ENCODE measurements at regions not wholly inside any gene's neighbourhood (a gene's known extent, or its start where the extent isn't known, plus 50 kb on each side); places are given as distances from the start of the nearest gene placed in this dataset.
A peak's percentile ranks its signal among the peaks of the same experiment; 100 is the strongest.

DNA sequence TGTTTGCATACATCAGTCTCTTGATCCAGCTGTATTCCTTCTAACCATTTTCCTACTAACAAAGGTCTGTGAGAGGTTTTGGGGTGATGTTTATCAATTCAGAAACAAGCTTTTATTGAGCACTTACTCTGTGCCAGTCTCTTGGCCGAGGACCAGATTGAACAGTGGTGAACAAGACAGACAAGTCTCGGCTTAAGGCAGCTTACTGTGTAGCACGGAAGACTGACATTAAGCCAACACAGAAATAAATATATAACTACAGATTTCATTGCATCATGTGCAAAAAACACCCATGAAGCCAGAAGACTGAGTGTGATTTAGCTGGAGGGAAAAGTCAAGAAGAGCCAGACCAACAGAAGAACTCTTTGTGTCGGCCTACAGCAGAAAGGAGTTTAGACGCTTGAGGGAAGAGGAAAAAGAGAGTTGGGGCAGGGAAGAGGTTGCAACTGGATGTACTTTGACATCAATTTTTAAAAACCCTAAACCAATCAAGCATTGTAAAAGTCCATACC lies 549.6 kb upstream of the CITED2 start:
- no peak for DNase-seq

DNA sequence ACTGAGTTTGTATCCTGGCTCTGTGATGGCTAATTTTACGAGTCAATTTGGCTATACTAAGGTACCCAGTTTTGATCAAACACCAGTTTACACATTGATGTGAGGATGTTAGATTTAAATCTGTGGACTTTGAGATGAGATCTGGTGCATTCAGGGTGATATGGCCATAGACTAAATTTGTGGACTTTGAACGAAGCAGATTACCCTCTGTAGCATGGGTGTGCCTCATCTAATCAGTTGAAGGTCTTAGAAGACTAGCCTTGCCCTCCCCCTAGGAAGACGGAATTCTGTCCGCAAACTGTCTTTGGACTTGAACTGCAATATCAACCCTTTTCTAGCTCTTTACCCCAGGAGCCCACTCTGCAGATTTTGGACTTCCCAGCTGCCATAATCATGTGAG lies 547.8 kb upstream of the CITED2 start:
- no peak for DNase-seq

GRCh38 chr6:139920776-139921100 lies 546.3 kb upstream of the CITED2 start:
- no peak for DNase-seq

- no peak for DNase-seq
These were observed 545.8 kb upstream of the CITED2 start for GRCh38 chr6:139920027-139920775.

DNA sequence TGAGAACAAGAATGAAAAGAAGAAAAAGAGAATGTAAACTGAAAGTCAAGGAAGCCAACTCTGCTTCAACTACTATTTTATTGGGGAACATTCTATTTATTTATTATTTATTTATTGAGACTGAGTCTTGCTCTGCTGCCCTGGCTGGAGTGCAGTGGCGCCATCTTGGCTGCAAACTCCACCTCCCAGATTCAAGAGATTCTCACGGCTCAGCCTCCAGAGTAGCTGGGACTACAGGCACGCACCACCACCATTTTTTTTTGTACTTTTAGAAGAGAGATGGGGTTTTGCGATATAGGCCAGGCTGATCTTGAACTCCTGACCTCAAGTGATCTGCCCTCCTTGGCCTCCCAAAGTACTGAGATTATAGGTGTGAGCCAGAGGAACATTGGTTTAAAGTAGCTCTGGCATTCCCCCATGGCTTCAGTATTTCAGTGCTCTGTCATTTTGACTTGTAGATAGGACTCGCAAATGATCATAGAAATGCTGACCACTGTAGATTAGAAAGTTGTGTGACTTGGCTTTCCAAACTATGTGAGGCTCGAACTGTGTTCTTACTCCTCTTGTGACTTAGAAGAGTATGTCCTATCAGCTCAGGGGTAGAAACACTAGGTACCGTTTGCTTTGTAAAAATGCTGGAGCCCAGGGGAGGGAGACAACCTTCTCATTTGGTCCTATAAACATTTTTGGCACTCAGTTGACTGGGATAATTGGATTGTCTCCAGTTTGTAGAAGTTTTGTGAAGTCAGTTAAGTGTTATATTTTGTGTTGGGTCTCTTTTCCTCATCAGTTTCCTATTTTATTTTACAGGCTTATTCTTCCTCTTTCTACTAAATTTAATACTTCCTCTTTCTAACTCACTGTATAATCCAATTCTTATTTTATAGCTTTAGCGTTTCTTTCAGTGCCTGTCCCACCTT lies 544.9 kb upstream of the CITED2 start:
- no peak for DNase-seq

GRCh38 chr6:139917951-139918630 lies 543.6 kb upstream of the CITED2 start:
- DNase-seq: no peak

GRCh38 chr6:139914910-139915309 lies 540.5 kb upstream of the CITED2 start:
- DNase-seq: no peak

DNA sequence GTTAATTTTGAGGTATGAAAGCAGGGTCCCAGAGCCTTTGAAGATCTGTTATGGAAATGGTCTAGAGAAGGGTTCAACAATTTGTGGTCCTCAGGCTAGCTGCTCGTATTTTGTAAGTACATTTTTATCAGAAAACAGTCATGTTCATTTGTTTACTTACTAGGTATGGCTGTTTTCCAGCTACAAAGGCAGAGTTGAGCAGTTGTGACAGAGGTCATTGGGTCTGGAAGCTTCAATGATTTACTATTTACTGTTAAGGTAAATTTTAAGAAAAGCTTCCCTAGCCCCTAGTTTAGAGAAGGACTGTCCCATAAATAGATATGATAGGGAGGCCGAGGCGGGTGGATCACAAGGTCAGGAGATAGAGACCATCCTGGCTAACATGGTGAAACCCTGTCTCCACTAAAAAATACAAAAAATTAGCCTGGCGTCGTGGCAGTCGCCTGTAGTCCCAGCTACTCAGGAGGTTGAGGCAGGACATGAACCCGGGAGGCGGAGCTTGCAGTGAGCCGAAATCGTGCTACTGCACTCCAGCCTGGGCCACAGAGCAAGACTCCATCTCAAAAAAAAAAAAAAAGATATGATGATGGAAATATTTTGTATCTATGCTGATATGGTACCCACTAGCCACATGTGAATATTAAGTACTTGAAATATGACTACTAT lies 538.4 kb upstream of the CITED2 start:
- no peak for DNase-seq

- DNase-seq: no peak
These were observed 535.5 kb upstream of the CITED2 start for GRCh38 chr6:139909992-139910391.

GRCh38 chr6:139905404-139906052 lies 531.1 kb upstream of the CITED2 start:
- no peak for DNase-seq

- no peak for DNase-seq
These were observed 530.1 kb upstream of the CITED2 start for GRCh38 chr6:139904568-139904967.

DNA sequence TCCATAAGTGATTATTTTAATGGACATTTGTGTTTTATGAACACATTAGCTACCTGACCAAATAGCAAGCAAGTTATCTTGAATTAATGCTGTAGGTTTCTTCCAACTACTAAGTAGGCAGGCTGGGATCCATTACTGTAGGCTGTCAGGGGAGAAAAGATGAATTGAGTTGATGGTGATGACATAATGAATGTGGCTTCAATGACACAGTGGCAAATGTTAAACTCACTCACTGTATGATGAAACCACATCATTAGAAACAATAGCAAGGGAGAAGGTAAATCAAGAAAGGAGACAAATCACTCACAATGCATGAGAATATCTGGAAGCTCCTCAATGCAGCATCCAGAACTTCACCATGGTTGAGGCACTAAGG lies 529.7 kb upstream of the CITED2 start:
- no peak for DNase-seq

- DNase-seq: peak; percentile 21
These were observed 529.1 kb upstream of the CITED2 start for GRCh38 chr6:139903411-139904157.

DNA sequence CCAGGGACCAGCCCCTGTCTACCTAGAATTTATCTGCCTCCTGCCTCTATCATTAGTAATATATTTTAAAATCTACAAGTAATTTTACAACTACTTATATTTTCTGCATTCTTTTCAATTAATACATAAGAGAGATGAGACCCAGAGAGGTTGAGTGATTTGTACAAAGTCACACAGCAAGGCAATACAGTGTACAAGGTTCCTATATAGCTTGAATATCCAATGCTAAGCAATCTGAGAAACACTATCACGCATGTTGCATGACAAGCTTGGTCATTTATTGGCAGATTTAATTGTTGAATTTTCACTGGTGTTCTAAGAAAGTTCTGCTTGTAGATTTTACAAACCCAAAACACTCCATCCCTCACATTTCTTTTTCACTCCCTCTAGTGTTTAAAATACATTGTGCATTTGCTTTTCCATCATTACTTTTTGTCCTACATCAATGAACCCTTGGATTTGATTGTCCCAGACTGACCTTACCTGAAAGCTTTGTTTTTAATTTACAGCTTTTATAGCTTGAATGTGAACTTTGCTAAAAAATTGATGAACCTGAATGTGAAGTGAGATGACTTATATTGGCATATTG lies 520.9 kb upstream of the CITED2 start:
- DNase-seq: no peak

DNA sequence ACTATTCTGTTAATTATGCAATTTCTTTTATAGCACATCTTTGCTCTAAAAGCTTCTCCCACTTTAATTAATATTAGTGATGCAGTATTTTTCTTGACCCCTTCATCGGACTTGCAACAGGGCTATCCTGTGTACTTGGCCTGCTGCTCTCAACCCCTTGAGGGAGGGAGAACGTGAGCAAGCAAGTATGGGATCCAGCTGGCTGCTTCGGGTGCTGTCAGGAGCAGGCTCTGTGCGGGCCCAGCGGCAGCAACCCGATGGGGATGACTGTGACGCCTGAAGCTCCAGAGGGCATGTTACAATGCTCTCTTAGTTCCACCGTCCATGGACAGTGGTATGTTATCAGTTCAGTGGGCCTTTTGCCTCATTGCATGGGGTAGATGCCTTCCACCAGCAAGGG lies 519.8 kb upstream of the CITED2 start:
- no peak for DNase-seq

DNA sequence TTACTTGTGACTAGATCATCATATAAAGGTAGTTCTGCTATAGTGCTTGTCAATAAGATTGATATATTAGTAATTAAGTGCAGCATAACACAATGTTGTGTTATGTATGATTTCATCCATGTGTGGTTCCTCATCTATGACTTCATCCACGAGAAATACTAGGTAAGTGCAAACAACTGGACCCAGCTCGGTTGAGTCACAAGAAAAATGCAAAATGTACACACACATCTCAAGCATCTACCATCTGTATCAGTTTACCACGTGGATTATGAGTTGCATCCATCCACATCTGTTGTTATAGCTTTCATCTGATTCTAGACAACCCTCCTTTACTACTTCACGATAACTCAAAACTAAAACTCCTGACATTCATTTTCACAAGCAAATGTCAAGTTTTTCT lies 517.0 kb upstream of the CITED2 start:
- no peak for DNase-seq

GRCh38 chr6:139888681-139889122 lies 514.3 kb upstream of the CITED2 start:
- no peak for DNase-seq

DNA sequence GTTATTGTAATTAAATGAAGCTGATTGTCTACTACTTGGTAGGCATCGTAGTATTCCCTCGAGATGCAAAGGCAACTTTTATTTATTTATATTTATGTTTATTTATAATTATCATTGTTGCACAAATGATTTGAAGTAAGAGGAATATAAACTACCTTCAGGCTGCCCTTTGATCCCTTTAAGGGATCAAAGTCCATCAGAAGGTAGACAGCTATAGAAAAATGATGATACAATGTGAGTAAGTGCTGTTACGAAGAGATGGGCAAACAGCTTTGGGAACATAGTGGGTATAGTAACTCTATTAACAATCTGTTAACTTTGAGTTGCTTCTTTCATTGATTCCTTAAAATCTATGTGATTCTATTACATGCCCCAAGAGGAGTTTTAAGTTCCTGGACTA lies 512.8 kb upstream of the CITED2 start:
- DNase-seq: no peak

DNA sequence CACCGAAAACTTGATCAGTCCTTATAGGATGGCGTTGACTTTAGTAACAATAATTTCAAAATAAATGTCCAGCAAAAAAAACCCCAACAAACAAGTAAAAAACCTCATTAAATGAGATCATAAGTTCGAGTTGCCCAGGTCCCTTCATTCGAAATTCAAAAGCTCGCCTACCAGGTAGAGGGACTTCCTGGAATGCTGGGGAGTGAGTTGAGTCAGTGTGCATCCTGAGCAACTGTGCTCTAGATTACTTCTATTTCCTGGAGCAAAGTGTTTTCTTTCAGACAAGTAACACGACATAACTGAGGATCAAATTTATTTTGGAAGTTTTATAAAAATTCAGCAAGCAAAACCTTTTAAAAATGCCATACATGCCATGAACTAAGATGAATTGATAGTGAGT lies 511.9 kb upstream of the CITED2 start:
- no peak for DNase-seq

GRCh38 chr6:139885909-139886308 lies 511.5 kb upstream of the CITED2 start:
- no peak for DNase-seq

DNA sequence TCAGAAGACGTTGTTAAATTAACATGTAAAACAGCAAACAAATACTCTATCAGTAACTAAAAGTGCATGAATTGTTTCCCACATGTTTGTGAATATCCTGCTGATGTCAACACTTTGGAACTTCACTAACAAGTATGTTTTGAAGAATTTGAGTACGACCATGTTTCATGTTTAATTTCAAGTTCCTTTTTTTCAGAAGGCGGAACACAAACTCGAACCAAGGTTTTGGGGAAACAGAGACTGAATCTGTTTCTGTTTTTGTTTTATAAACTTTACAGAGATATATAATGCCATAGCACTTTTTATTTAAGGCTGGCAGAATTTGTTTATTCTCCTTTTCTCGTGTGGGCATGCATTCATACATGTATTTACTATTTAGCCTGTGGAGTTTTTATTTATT lies 509.3 kb upstream of the CITED2 start:
- no peak for DNase-seq

Data from CD4-positive, alpha-beta T cell treated with Interleukin-21 for 1 hour (primary cell).